Prostate gland (tissue), 2 donors: ENCODE measurements at regions not wholly inside any gene's neighbourhood (a gene's known extent, or its start where the extent isn't known, plus 50 kb on each side); places are given as distances from the start of the nearest gene placed in this dataset.
"Not testable (repeated sequence)": the region's sequence is repeated elsewhere in the genome, so short reads cannot be mapped to it uniquely, and the experiment has no call there.

Experiments
- DNase-seq: peaks from one replicate; pipeline ENCODE4 v3.0.0-alpha.2; 2019; ENCODE audit warnings: low spot score
- H3K27ac ChIP-seq, 2 donors: fragments of 200-600 bp; sonication (generic); 2 replicates each; pipeline ENCODE4 v1.5.1; 2017 to 2019
- H3K27me3 ChIP-seq: fragments of 200-600 bp; sonication (generic); replicated peaks from 2 replicates; pipeline ENCODE4 v1.5.1; 2019; ENCODE audit not compliant: insufficient read depth
- H3K36me3 ChIP-seq, 2 donors: fragments of 200-600 bp; sonication (generic); 1 replicate in 1 of 2; 2 replicates in 1 of 2; pipeline versions ENCODE4 v1.5.1 to v1.8.1; 2017 to 2019
- H3K4me1 ChIP-seq: fragments of 200-600 bp; sonication (generic); replicated peaks from 2 replicates; pipeline ENCODE4 v1.5.1; 2019
- H3K4me3 ChIP-seq, 2 donors: fragments of 200-600 bp; sonication (generic); 2 replicates each; pipeline ENCODE4 v1.5.1; 2017 to 2019
- H3K9me3 ChIP-seq: fragments of 200-600 bp; sonication (generic); 2 replicates; pipeline ENCODE4 v1.5.1; 2017
- WGBS: methylation state at CpG from one replicate; pipeline ENCODE4 v1.1.5; 2018; 5-methylcytosine and 5-hydroxymethylcytosine counted together
- intact Hi-C: fragments of 100-400 bp; cut with DNase I; formaldehyde crosslinking; loops from one replicate; pipeline ENCODE4 v1.14.2; 2022

GRCh38 chr21:6108894-6109293 is 4412.5 kb upstream of the TPTE start:
- H3K27ac ChIP-seq, H3K4me1 ChIP-seq, DNase-seq, H3K36me3 ChIP-seq, intact Hi-C loops, H3K4me3 ChIP-seq, H3K9me3 ChIP-seq, H3K27me3 ChIP-seq: not testable (repeated sequence)
- WGBS, result no CpG with 5 or more reads among the region's 6 CpGs

- H3K27me3 ChIP-seq, H3K4me1 ChIP-seq, H3K9me3 ChIP-seq, H3K36me3 ChIP-seq, H3K4me3 ChIP-seq, intact Hi-C loops: not testable (repeated sequence)
- peak; percentile 70 for DNase-seq
- peak overlapping the region in 1 of 2 donors; percentile 57 for H3K27ac ChIP-seq
- WGBS, result 0% methylated on average over 7 of the region's 13 CpGs
Observed at GRCh38 chr21:6109774-6110173, 4411.6 kb upstream of the TPTE start.

GRCh38 chr21:6110716-6111343 is 4410.6 kb upstream of the TPTE start:
- WGBS, result no CpG with 5 or more reads among the region's 110 CpGs
- DNase-seq, H3K4me3 ChIP-seq, H3K36me3 ChIP-seq, H3K27me3 ChIP-seq, H3K9me3 ChIP-seq, intact Hi-C loops, H3K4me1 ChIP-seq, H3K27ac ChIP-seq: not testable (repeated sequence)

- peak overlapping the region in 1 of 2 donors; percentile 26 for H3K4me3 ChIP-seq
- H3K9me3 ChIP-seq, H3K4me1 ChIP-seq, DNase-seq, H3K36me3 ChIP-seq, H3K27ac ChIP-seq, intact Hi-C loops, H3K27me3 ChIP-seq: not testable (repeated sequence)
- WGBS, result no CpG with 5 or more reads among the region's 46 CpGs
Observed at GRCh38 chr21:6111354-6111753, 4410.0 kb upstream of the TPTE start.

GRCh38 chr21:6118336-6118735 is 4403.0 kb upstream of the TPTE start:
- H3K4me1 ChIP-seq, H3K36me3 ChIP-seq, DNase-seq, intact Hi-C loops, H3K27ac ChIP-seq, H3K27me3 ChIP-seq, H3K9me3 ChIP-seq, H3K4me3 ChIP-seq: not testable (repeated sequence)
- WGBS, result no CpG with 5 or more reads among the region's 18 CpGs

GRCh38 chr21:6120863-6121262 is 4400.5 kb upstream of the TPTE start:
- H3K27ac ChIP-seq, DNase-seq, H3K4me1 ChIP-seq, intact Hi-C loops, H3K36me3 ChIP-seq, H3K9me3 ChIP-seq, H3K27me3 ChIP-seq, H3K4me3 ChIP-seq: not testable (repeated sequence)
- WGBS, result no CpG with 5 or more reads among the region's 28 CpGs

- intact Hi-C loops, H3K4me3 ChIP-seq, H3K36me3 ChIP-seq, H3K4me1 ChIP-seq, H3K9me3 ChIP-seq, H3K27me3 ChIP-seq, DNase-seq, H3K27ac ChIP-seq: not testable (repeated sequence)
- WGBS, result 56% methylated on average over 4 of the region's 13 CpGs
Observed at GRCh38 chr21:6122629-6123028, 4398.8 kb upstream of the TPTE start.

GRCh38 chr21:6123224-6123623 is 4398.2 kb upstream of the TPTE start:
- H3K9me3 ChIP-seq, H3K4me3 ChIP-seq, intact Hi-C loops, H3K27me3 ChIP-seq, H3K4me1 ChIP-seq, DNase-seq, H3K27ac ChIP-seq, H3K36me3 ChIP-seq: not testable (repeated sequence)
- WGBS, result no CpG with 5 or more reads among the region's 6 CpGs

- H3K27me3 ChIP-seq, intact Hi-C loops, H3K4me3 ChIP-seq, H3K36me3 ChIP-seq, H3K4me1 ChIP-seq, H3K27ac ChIP-seq, H3K9me3 ChIP-seq: not testable (repeated sequence)
- WGBS, result 56% methylated on average over 5 of the region's 24 CpGs
- peak; percentile 2 for DNase-seq
Observed at GRCh38 chr21:6125549-6126240, 4395.7 kb upstream of the TPTE start.

GRCh38 chr21:6126976-6127732 is 4394.2 kb upstream of the TPTE start:
- H3K27me3 ChIP-seq, H3K36me3 ChIP-seq, intact Hi-C loops, H3K27ac ChIP-seq, H3K4me1 ChIP-seq, H3K4me3 ChIP-seq, DNase-seq, H3K9me3 ChIP-seq: not testable (repeated sequence)
- 73% methylated on average over 23 of the region's 43 CpGs for WGBS

GRCh38 chr21:6130734-6131133 is 4390.6 kb upstream of the TPTE start:
- intact Hi-C loops, result not testable (repeated sequence)

GRCh38 chr21:6133373-6133772 is 4388.0 kb upstream of the TPTE start:
- H3K9me3 ChIP-seq, DNase-seq, intact Hi-C loops, H3K36me3 ChIP-seq, H3K4me1 ChIP-seq, H3K4me3 ChIP-seq, H3K27ac ChIP-seq, H3K27me3 ChIP-seq: not testable (repeated sequence)
- WGBS, result no CpG with 5 or more reads among the region's 11 CpGs

More at GRCh38 chr21:6130734-6131133, 4390.6 kb upstream of the TPTE start:
- DNase-seq, H3K27me3 ChIP-seq, H3K4me1 ChIP-seq, H3K36me3 ChIP-seq, H3K9me3 ChIP-seq, H3K4me3 ChIP-seq, H3K27ac ChIP-seq: not testable (repeated sequence)
- 100% methylated on average over 1 of the region's 13 CpGs for WGBS
